Hindlimb muscle (tissue), 1 donor: ENCODE measurements at regions not wholly inside any gene's neighbourhood (a gene's known extent, or its start where the extent isn't known, plus 50 kb on each side); places are given as distances from the start of the nearest gene placed in this dataset.
"Not testable (repeated sequence)": the region's sequence is repeated elsewhere in the genome, so short reads cannot be mapped to it uniquely, and the experiment has no call there.

Experiments
- DNase-seq: peaks from one replicate; pipeline ENCODE4 v3.0.0-alpha.2; 2013

DNA sequence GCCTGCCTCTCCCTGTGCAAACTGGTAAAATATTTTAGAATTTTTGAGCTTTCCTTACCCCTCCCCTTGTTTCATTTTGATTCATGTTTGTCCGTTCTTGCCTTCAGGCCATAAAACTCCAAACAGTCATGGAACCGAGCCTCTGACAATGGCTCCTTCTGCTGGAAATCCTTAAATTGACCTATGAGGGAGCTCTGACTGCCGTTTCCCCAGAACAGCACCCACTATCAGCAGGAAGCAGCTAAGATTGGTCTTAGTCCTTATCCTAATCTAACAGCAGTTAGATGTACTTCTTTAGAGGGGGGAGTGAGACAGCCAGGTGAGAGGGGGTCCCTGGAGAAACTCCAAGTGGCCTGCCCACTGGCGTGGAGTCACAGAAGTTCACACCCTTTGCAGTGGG, 106.7 kb downstream of the FAM174A start:
- no peak for DNase-seq

DNA sequence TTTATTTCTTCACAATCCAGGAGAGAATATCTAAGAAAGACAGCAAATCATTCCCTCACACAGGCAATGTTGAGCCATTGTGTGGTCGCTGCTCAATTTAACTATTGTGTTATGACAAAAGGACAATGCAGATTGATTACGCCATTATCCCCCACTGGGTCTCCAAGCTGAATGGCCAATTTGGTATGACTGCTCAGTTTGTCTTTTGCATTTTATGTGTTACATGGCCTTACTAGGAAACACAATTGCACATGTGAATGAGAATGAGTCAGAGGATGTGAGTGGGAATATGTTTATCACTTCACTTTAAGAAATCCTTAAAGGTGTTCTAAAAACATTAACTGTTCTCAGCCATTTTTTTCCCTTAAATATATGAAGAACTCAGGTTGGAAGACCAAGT, 108.3 kb downstream of the FAM174A start:
- DNase-seq, result no peak

DNA sequence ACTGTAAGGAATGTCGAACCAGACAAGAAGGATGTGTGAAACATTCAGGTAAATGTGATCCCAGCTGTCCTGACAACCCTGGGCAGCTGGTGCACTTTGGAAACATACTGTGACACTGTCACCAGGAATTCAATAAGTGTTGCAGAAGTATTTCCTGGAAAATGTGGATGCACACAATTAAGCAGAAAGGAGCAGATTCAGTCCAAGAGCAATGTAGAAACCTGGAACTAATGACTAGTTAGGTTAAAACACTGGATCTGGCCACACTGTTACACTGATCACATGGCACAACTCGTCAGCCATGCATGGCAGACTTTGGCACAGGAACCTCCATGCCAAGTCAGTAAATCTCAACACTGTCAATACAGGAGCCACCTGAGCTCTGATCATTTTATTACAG, 109.0 kb downstream of the FAM174A start:
- no peak for DNase-seq

DNA sequence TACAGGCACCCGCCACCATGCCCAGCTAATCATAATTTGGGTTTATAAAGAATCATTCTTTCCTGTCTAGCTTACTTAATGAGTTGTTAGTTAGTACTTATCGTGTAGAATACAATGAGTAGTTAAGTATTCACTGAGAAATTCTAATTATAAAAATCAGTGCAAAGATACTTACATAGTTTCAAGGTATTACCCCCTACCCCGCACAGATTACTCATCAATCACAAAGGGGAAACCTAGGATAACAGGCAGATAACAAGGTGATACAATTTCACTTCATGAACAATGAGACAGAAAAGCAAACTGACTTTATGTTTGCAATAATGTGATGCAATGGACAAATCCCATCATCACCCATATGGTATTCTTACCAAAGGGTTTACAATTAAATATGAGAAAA, 109.6 kb downstream of the FAM174A start:
- no peak for DNase-seq

DNA sequence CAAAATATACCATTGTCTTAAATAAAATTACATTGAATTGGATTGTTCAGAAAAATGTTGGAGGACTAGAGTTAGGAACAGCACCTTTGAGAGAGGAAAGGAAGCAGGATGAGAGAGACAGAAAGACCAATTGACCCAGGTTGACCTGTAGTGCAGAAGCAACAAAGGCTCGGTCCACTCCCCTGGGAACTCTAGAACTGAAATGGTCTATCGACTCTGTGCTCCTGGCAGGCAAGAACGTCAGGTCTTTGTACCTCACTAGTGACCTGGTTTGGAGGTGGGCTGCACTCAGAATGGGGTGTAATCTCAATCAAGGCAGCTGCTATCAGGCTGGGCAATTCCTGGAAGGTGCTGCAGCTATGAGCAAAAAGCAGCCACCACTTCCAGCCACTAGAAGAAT, 110.8 kb downstream of the FAM174A start:
- DNase-seq, result no peak

DNA sequence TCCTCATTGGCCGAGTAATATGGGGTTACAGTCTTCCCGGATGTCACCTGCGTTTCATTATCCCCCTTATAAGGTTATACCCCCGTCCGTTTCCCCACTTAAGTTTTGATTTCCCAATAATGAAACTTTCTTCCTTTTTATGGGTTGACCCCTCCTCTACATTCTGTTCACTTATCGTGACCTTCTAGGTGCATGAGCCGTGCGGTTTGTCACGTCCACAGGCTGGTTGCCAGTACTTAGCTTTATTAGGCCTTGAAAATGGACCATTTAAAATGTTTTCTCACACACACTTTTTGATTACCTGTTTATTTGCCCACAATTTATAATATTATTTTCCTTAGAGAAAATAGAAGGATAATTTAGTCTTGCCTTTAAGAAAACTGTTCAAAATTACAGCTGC, 111.5 kb downstream of the FAM174A start:
- DNase-seq, result no peak

DNA sequence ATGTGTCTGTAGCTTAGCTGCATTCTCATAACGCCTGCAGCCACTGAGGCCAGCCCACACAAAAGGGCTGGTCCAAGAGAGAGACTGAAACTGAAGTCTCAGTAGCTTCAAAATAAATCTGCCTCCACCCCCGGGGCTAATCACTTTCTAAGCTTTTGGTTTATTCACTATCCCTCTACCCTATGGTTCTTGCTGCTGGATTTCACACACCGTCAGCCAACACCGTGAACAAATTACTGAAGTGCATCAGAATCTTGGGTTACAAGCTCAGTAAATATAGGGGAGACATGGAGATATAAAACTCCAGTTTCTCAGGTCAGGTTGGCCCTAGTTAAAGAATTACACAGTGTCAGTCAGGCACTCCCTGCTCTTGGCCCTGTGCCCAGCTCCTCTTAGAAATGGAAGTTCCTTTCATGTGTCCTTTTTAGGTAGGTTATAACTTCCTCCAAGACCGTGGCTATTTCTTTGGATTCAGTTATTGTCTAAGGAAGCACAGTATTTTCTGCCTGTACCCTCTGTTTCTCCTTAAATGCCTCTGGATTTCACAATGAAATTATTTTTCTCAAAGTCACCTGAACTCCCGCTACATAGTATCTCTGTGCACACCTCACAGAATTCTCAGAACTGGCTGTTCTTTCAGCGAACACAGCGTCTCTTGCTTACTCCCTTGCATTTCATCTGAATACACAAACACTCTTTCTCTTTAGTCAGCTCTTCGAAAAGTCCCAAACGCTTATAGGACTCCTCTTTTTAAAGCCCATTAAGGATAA, 112.5 kb downstream of the FAM174A start:
- DNase-seq, result no peak

DNA sequence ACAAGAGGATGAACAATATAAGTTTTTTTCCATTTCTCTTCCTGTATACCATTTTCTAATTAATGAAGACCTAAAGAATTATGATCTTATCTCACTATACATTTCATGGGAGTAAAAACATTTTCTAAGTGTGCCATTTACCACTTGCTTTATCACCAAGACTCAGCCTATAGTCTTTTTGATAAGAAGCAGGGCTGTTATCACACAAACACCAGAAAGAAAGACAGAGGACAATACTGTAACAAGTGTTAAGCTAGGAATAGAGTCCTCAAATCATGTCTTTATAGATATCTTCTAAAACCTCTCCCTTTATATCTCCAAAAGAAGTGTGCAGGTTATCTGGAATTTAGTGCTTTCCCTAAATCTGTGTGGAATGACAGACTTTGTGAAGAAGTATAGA, 119.7 kb downstream of the FAM174A start:
- no peak for DNase-seq

DNA sequence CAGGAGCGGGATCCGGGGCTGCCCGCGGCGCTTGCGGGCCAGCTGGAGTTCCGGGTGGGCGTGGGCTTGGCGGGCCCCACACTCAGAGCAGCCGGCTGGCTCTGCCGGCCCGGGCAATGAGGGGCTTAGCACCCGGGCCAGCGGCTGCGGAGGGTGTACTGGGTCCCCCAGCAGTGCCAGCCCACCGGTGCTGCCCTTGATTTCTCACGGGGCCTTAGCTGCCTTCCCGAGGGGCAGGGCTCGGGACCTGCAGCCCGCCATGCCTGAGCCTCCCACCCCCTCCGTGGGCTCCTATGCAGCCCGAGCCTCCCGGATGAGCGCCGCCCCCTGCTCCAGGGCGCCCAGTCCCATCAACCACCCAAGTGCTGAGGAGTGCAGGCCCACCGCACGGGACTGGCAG, 121.6 kb downstream of the FAM174A start:
- DNase-seq, result not testable (repeated sequence)

DNA sequence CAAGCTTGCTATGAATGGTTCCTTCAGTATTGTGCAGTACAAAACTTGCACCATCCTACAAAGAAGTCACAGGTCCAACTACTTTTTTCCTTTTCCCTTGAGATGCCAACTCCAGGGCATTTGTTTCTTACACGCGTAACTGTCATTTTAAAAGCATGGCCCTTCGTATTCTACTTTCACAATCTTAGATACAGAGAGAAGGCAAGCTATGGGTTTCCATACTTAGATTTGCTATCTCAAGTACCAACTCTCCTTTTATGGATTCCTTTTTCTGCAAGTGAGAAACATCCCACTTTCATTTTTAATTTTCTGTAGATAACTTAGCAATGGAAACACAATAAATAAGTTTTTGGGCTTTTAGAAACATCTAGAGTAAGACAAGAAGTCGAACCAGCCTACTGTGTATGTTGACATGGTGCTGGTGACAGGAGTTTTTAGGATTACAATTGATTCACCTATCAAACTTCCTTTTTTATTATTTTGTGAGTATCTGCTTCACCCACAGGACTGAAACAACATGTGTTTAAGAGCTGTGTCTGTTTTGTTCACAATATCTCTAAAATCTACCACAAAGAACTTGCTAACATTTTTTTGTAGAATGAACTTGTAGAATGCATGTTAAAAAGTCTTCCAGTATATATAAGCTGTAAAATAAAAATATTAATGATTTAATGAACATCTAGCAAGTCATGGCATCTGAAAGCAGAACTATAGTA, 124.1 kb downstream of the FAM174A start:
- no peak for DNase-seq

DNA sequence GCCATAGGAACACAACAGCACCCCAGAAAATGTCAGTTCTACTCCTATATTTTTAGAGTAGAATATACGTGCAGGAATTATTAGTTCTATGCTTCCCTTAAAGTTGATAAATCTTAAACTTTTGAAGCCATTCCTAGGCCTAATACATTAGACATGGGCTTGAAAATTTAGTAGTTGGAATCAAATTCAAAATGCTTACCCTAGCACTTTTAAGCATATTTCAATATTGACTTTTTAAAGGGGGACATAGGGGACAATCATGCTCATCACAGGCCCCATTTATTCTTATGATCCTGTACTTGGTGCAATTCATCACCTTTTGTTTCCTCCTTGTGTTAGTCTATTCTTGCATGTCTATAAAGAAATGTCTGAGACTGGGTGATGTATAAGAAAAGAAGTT, 129.0 kb downstream of the FAM174A start:
- DNase-seq, result no peak

DNA sequence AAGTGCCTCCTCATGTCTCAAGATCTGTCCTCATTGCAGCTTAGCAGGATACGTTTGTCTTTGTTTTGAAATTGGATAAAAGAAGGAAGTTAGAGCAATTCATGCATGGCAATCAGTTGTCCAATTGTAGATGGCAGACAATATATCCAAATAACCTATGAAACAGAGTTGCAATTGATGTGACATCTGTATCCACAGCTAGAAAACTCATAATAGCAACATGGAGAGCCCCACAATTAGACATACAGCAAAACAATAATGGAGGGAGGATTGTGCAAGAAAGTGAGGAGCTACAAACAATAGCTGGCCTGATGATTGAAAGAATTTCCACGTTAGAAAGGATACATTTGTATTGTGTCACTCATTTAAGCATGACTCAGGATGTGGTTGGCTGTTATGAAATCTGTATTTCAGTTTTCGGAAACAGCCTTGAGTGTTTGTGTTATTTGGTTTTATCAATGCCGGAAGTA, 132.0 kb downstream of the FAM174A start:
- DNase-seq, result no peak

DNA sequence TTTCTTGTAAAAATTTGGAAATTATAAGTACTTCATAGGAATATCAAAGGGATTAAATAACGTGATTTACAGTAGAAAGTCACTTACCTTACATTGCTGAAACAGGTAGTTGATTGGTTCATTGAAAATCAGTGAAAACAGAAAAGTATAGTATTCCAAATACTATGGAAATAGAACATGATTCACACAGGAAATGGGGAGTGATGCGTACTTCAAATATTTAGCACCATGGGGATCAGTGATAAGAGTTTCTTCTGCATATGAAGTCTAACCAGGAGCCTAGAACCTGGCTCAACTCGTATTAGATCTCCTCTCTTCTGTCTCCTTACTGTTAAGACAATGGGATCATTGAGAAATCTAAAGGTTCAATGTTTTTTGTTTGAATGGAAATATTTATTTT, 133.3 kb downstream of the FAM174A start:
- DNase-seq, result no peak

DNA sequence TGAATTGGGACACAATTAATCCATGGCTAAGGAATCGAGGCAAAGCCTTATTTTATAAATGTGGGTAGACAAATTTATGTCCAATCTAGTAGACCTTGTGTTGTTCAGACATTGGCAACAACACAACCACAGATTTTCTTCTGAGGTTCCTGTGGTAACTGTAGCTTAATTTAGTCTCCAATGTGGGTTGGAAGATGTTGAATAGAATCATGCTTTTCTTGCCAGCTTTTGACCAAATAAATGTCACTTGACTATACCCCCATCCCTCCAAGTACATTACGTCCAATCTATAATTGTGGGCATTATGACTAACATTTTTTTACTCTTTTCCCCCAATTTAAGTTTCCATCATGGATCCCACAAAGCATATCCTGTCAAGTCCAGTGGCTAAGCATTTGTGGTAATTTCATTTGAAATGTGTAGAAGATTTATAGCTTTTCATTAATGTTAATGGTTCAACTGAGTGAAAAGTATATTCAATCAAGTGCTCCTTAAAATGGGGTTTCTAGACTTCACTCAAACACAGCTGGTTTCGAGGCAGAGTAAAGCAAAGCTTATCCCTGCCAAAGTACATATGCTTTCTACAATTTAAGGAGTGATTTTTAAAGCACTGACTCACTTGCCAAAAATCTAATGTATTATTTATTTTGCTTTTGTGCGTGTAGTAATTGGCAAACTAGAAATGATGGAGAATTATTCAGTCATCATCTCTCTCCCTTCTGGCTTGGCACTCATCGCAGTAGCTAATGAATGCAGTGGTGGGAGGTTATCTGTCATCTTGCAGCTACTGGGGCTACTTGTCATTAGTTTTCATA, 141.8 kb downstream of the FAM174A start:
- no peak for DNase-seq

DNA sequence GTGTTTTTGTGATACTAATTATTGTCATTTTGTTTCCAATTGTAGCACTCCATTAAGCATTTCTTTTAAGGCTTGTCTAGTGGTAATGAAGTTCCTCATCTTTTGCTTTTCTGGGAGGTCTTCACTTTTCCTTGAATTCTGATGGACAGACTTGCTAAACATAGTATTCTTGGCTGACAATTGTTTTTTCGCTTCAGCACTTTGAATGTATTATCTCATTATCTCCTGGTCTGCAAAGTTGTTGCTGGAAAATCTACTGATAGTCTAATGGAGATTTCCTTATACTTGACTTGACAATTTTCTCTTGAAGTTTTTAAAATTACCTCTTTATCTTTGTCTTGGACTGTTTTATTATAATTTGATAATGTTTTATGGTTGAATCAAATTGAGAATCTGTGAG, 147.5 kb downstream of the FAM174A start:
- no peak for DNase-seq

DNA sequence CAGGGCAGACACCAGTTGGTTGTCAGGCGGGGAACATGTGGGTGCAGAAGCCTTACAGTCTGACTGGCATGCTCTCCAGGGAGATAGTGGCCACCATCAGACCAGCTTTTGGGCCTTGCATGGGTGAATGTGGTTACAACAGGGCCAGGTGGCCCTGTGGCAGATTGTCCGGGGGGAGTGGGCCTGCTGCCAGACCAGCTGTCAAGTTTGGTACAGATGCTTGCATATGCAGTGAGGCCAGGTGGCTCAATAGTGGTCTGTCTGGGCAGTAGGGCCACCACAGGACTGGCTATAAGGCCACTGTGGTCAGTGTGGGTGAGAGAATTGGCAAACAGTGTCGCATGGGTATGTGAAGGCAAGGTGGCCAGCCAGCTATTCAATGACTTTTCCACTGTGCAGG, 148.7 kb downstream of the FAM174A start:
- no peak for DNase-seq

DNA sequence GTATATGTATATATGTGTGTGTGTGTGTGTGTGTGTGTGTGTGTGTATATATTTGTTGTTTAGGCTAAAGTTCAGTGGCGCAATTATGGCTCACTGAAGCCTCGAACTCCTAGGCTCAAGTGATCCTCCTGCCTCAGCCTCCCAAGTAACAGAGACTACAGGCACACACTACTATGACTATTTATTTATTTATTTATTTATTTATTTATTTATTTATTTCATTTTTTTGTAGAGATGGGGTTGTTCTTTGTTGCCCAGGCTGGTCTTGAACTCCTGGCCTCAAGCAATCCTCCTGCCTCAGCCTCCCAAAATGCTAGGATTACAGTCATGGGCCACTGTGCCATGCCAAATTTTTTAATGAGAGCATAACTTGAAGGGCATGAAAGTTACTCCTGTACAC, 149.9 kb downstream of the FAM174A start:
- DNase-seq, result not testable (repeated sequence)

DNA sequence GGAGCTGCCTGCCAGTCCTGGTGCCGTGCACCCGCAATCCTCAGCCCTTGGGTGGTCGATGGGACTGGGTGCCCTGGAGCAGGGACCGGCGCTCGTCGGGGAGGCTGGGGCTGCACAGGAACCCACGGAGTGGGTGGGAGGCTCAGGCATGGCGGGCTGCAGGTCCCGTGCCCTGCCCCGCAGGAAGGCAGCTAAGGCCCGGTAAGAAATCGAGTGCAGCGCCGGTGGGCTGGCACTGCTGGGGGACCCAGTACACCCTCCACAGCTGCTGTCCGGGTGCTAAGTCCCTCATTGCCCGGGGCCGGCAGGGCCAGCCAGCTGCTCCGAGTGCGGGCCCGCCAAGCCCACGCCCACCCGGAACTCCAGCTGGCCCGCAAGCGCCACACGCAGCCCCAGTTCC, 153.7 kb downstream of the FAM174A start:
- not testable (repeated sequence) for DNase-seq

DNA sequence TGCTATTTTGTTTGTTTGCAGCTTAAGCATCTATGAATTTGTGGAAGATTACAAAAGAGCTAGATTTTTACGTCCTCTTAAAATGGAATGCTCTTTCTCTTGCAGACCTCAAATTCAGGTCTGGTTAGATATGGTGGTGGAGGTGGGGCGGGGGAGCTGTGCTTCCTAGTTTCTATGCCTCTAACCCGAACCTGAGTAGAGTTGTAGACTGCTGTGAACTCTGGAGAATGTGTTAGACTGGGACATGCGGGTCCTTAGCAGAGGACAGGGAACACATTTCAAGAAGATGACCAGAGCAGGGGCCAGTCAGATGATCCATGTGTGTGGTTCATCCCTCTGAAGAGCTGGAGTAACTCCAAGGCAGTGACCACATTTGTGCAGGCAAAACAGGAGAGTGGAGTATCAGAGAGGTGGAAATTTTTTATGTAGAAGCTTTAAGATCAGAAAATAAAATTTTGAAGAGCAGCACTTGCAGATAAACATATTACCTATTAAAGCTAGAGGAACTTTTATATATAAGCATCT, 154.9 kb downstream of the FAM174A start:
- DNase-seq, result no peak

DNA sequence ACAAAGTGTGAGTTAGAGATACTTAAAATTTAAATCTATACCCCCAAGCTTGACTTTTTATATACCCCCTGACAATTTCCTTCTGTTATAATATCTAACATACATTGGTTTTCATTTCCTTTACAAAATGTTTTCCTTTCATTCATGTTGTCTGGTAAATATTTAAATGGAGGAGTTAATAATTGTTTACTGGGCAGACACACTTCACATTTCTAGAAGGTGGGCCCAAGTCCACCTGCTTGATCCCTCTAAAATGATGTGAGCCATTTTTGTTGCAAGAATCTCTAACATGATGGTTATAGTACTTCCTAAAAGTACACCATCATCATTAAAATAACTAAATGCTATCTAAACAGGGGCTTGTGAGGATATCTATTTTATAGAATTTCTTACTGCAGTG, 155.9 kb downstream of the FAM174A start:
- DNase-seq, result no peak

DNA sequence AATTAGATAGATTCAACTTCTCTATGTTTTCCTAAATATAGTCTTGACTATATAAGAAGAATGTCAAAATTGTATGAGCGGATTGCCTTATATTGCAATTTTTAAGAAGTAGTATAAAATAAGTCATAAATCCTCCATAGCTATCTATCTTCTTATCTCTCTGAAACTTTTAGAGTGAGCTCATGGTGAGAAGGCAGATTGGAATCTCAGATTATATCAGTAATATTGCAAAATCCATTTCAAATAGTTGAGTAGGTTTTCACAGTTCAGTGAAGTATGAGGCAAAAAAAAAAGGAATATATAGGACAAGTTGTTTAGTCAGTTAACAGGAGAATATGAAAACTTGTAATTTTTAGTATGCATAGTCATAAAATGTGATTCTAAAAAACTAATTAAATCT, 156.4 kb downstream of the FAM174A start:
- no peak for DNase-seq

DNA sequence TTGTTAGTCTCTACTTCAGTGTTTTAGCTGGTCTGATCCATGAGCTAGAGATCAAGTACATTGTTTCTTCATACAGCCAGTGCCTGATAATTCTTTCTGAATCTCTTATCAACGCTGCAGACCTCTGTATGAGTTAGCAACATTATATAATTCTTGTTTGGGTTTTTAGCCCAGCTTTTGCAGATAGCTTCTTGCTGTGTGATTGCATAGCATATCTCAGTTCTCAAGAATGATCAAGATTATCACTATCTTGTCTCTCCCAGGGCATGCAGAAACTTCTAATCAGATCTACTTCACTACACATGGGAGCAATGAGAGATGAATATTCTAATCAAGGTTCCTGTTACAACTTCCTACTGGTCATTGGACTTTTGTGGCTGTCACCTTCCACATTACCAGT, 158.3 kb downstream of the FAM174A start:
- DNase-seq, result no peak

DNA sequence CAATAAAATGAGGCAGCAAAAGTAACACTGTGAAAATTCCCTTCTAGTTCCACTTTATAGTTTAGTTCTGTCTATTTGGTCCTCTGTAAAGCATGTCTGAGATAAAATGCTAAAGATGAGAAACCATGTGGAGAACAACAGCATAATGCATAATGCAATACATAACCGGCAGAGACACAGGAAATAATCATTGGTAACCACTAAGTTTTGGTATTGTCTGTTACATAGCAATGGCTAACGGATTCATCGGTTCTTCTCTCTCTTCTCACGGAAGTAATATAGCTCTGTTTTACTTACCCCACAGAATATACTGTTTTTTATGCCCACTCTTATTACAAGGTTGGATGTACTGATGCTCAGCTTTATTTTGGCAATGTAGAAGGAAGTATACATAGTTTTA, 158.9 kb downstream of the FAM174A start:
- no peak for DNase-seq
